A673 (cell line): ENCODE measurements at regions not wholly inside any gene's neighbourhood (a gene's known extent, or its start where the extent isn't known, plus 50 kb on each side); places are given as distances from the start of the nearest gene placed in this dataset.

ENCODE experiments used
- BruUV-seq: library from RNA; stranded (reverse); fragments of 400-500 nt; replicated peaks from 2 replicates; lab custom pipeline; 2021; lab: Mats Ljungman, UMichigan
- CTCF ChIA-PET: fragments of 300-600 bp; sonication (Branson Sonifier 250); formaldehyde crosslinking; loops from one replicate; lab custom pipeline; 2022; ENCODE audit warnings: antibody characterized with exemption; lab: Charles Lee
- POLR2A ChIA-PET: fragments of 300-600 bp; sonication (Branson Sonifier 250); formaldehyde crosslinking; loops from one replicate; lab custom pipeline; 2022; ENCODE audit warnings: antibody characterized with exemption; ENCODE audit not compliant: low non-redundant PET; lab: Charles Lee
- DNase-seq: peaks from one replicate; pipeline ENCODE4 v3.0.0-alpha.2; 2015; ENCODE audit warnings: low spot score
- H3K27ac ChIP-seq: fragments of 200-600 bp; sonication (generic); 2 replicates; pipeline ENCODE4 v1.5.1; 2016; ENCODE audit warnings: mixed run types, low read depth, mild to moderate bottlenecking, mixed read lengths, antibody characterized with exemption, low read length; ENCODE audit not compliant: poor library complexity, severe bottlenecking
- H3K27me3 ChIP-seq: fragments of 200-600 bp; sonication (generic); replicated peaks from 2 replicates; pipeline ENCODE4 v1.6.1; 2017; ENCODE audit warnings: mixed run types, low read depth, mild to moderate bottlenecking, mixed read lengths, antibody characterized with exemption, low read length; ENCODE audit not compliant: insufficient read depth, poor library complexity
- H3K36me3 ChIP-seq: fragments of 200-600 bp; sonication (generic); 2 replicates; pipeline ENCODE4 v1.6.1; 2016; ENCODE audit warnings: mixed run types, mild to moderate bottlenecking, mixed read lengths, antibody characterized with exemption, low read length; ENCODE audit not compliant: insufficient read depth, poor library complexity, severe bottlenecking
- H3K4me1 ChIP-seq: fragments of 200-600 bp; sonication (generic); 2 replicates; pipeline ENCODE4 v1.6.1; 2017; ENCODE audit warnings: mixed run types, mild to moderate bottlenecking, mixed read lengths, antibody characterized with exemption, low read length; ENCODE audit not compliant: insufficient read depth, poor library complexity, severe bottlenecking
- H3K4me3 ChIP-seq: fragments of 200-600 bp; sonication (generic); 2 replicates; pipeline ENCODE4 v1.5.1; 2016; ENCODE audit warnings: low read depth, mixed run types, mild to moderate bottlenecking, mixed read lengths, low read length; ENCODE audit not compliant: poor library complexity, severe bottlenecking
- H3K9me3 ChIP-seq: fragments of 200-600 bp; sonication (generic); 2 replicates; pipeline ENCODE4 v1.6.1; 2016; ENCODE audit warnings: mixed run types, low read depth, mild to moderate bottlenecking, mixed read lengths, antibody characterized with exemption, low read length; ENCODE audit not compliant: poor library complexity, severe bottlenecking
- CTCF ChIP-seq: fragments of 300-800, 200-600 bp; sonication (generic); conservative IDR thresholded peaks from 2 replicates; pipeline ENCODE4 v1.5.1; 2017; ENCODE audit warnings: low read depth, mild to moderate bottlenecking, antibody characterized with exemption, low read length, moderate library complexity, mixed read lengths
- EZH2 ChIP-seq: fragments of 200-600 bp; sonication (generic); IDR thresholded peaks from 2 replicates; pipeline ENCODE4 v1.6.1; 2017; ENCODE audit warnings: borderline replicate concordance, low read depth, mild to moderate bottlenecking, mixed read lengths, antibody characterized with exemption, low read length; ENCODE audit not compliant: poor library complexity, severe bottlenecking
- intact Hi-C: fragments of 100-400 bp; cut with micrococcal nuclease; formaldehyde crosslinking; loops from one replicate; pipeline ENCODE4 v1.10.0; 2022; ENCODE audit not compliant: unreplicated experiment

GRCh38 chr13:104024416-104025170 lies 958.4 kb upstream of the SLC10A2 start:
- intact Hi-C loops: no loop called here
- Histone ChIP-seq H3K27ac (no peak overlapping the region), H3K9me3 (no peaks in the 10 kb centered on the region), H3K36me3 (no peaks in the 10 kb centered on the region), H3K4me1 (no peaks in the 10 kb centered on the region), H3K4me3 (no peak overlapping the region), H3K27me3 (no peaks in the 10 kb centered on the region)
- CTCF ChIA-PET: no interaction called here
- no TSS peak for BruUV-seq
- TF ChIP-seq EZH2: no peak
- no peak for TF ChIP-seq CTCF
- no peak for DNase-seq
- POLR2A ChIA-PET: no interaction called here

DNA sequence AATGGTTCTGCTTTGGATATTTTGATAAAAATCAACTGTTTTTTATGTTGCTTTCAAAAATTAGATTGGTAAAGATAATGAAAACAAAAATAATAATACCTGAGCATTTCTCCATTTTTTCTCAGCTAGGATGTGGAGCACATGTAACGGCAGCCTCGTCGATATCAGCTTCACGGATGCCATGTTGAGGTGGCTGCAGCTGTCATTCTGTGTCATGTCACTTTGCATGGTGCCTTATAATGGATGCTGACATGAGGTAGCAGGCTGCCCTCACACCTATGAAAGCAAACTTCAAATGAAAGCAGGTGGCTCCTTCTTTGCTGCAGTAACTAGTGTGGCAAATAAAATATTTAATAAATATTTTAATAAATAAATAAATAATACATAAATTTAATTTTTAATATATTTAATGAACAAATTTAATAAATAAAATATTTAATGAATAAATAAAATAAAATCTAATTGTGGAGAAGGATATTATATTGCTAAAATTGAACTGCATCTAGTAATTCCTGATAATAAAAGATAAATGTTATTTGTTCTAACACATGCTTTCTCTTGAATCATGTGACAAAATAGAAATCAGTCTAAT lies 955.7 kb upstream of the SLC10A2 start:
- DNase-seq: no peak
- ChIA-PET POLR2A (no interaction called here), CTCF (no interaction called here)
- H3K4me3 ChIP-seq: no peak overlapping the region
- H3K27me3 ChIP-seq: no peaks in the 10 kb centered on the region
- H3K9me3 ChIP-seq: no peaks in the 10 kb centered on the region
- intact Hi-C loops: no loop called here
- BruUV-seq: no TSS peak
- no peaks in the 10 kb centered on the region for H3K4me1 ChIP-seq
- no peak overlapping the region for H3K27ac ChIP-seq
- TF ChIP-seq CTCF: no peak
- no peak for TF ChIP-seq EZH2
- H3K36me3 ChIP-seq: no peaks in the 10 kb centered on the region

- Histone ChIP-seq H3K36me3 (no peaks in the 10 kb centered on the region), H3K27ac (no peak overlapping the region), H3K4me1 (no peaks in the 10 kb centered on the region), H3K9me3 (no peaks in the 10 kb centered on the region), H3K4me3 (no peak overlapping the region), H3K27me3 (peaks cover 28% of the 10 kb centered on the region)
- DNase-seq: no peak
- no TSS peak for BruUV-seq
- CTCF ChIA-PET: no interaction called here
- TF ChIP-seq CTCF (no peak), EZH2 (no peak)
- intact Hi-C loops: no loop called here
- POLR2A ChIA-PET: interaction anchor here (0.6 kb wide), 1 partner anchor 150 kb away, joined by 4 read pairs; no protein-coding TSS in a partner anchor
Measured at GRCh38 chr13:104017317-104017716, 951.1 kb upstream of the SLC10A2 start.
